NCI-H2081 (cell line): ENCODE measurements at regions not wholly inside any gene's neighbourhood (a gene's known extent, or its start where the extent isn't known, plus 50 kb on each side); places are given as distances from the start of the nearest gene placed in this dataset.
A peak's percentile ranks its signal among the peaks of the same experiment; 100 is the strongest.

Experiments
- DNase-seq, 2 experiments: peaks; one replicate each; lab custom pipeline; 2025; lab: John Stamatoyannopoulos, UW

DNA sequence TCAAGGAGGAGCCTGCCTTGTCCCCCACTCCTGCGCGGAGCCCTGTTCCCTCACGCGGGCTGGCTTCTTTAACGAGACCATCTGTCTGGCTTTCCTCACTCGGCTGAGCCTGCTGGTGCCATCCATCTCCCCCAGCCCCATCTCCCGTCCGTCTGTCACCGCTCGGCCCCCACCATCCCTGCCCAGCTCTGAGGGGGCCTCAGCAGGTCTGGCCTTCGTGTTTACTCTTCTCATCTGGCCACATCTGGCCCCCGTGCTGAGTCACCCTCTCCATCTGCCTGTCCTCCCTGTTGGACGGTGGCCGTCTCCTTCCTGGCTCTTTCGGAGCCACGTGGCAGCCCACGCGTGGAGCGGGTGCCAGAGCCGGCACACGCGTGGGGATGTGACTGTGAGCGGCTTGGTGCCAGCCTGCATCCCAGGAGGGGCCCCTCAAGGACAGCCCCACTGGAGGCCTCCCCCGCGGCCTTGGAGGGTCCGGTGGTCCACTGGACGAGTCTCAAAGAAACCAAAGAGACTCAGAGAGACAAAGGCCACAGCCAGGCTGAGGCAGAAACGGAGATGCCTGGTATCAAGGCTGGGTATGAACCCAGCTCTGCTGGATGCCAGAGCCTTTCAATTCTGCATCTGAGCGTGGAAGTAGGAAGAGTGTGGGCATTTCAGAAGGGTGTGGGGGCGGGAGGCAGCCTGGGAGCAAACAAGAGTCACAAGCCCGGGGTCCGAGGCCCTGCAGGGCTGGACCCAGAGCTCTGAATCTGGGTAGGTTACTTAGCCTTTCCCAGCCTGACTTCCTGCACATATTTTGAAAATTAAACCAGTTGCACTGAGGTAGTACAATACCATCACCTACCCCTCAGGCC, 76.7 kb upstream of the UNC5A start:
- no peak for DNase-seq

- DNase-seq: no peak
Measured at GRCh38 chr5:176734756-176735342, 75.5 kb upstream of the UNC5A start.

DNA sequence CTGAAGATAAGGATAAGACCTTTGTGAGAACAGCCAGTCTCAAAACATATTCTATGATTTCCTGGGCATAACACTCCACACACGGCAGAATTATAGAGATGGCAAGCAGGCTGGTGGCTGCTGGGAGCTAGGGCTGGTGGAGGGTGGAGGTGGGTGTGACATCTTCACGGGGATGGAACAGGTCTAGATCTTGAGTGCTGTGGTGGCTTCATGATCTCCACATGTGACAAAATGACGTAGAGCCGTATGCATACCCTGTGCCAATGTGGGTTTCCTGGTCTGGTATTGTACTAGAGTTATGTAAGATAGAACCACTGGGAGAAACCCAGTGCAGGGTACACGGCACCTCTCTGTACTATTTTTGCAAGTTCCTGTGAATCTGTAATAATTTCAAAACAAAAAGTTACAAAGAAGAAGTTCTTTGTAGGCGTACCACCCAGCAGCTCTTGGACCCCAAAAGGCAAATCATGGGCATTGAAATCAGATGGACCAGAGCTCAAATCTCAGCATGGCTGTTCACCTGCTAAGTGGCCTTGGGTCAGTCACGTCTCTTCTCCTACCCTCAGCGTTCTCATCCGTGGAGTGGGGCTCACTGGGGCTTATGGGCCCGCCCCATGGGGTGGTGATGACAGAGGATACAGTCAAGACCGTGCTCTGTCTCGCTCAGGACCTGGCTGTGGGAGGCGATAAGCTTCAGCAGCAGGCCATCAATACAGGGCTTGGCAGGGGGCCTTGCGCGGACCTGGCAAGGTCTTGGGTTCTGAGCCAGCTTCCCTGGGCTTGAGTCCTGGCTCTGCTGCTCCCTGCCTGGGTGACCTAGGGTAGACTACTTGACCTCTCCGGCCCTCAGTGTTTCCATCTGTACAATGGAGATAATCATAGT, 74.7 kb upstream of the UNC5A start:
- no peak for DNase-seq

- peak in 1 of 2 experiments; percentile 13 for DNase-seq
Measured at GRCh38 chr5:176736301-176736930, 73.9 kb upstream of the UNC5A start.

GRCh38 chr5:176736931-176737745, 73.2 kb upstream of the UNC5A start:
- no peak for DNase-seq

DNA sequence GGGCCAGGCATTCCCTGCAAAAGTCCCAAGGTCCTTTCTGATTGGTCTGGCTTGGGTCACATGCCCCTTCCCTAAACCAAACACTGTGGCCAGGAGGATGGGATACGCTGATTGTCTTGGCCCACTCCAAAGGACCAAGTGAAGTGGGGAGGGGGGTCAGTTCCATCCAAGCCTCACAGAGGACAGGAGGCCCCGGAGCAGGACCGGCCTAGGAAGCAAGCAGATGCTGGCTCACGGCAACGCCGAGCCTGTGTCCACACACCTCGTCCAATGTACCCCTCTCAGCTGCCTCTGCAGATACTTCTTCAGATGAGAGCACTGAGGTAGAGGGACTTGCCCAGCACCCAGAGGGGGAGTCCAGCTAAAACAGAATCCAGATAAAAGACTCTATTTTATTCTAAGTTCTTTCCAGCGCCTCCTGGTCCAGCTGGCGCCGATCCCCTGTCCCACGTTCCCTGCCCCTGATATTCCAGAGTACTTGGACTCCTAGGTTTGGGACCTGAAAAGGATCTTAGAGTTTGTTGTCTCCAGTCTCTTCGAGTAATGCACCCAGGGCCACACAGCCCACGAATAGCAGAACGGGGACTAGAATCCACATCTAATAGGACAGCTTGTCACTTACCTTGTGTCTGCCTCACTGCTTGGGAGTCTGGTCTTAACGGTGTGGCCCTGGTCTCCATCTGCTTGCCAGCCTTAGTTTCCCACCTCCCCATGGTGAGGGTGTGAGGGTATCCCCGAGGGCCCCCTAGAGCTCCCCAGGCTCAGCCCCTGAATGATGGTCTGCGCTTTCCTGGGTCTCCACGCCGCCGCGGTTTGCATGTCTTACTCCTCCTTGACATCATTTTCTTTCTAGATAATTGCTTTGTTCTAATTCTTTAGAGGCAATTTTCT, 72.4 kb upstream of the UNC5A start:
- no peak for DNase-seq

DNA sequence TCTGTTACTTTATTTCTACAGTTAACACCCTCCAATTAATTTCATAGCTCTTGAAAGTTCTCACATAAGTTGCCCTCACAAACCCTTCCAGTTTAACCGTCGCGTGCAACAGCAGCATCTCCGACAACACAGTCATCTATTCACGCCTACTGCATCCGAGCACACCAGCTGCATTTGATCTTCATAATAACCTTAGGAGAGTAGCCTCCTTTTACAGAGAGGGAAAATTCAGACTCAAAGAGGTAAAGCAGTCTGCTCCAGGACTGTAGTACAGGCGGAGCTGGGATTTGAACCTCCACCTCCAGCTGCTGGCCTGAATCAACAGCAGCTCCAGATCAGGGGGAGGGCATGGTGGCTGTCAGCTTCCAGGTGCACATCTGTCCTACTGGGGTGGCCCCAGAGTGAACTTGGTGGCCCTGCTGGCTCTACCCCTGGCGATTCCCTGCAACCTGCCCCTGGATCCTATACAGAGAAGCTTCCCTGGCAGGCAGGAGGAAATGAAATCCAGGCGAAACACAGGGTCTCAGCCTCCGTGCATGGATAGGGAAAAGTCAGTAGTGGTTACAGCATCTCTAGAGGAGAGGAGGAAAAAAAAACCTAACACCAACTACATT, 71.6 kb upstream of the UNC5A start:
- DNase-seq: peak in 1 of 2 experiments; percentile 50

DNA sequence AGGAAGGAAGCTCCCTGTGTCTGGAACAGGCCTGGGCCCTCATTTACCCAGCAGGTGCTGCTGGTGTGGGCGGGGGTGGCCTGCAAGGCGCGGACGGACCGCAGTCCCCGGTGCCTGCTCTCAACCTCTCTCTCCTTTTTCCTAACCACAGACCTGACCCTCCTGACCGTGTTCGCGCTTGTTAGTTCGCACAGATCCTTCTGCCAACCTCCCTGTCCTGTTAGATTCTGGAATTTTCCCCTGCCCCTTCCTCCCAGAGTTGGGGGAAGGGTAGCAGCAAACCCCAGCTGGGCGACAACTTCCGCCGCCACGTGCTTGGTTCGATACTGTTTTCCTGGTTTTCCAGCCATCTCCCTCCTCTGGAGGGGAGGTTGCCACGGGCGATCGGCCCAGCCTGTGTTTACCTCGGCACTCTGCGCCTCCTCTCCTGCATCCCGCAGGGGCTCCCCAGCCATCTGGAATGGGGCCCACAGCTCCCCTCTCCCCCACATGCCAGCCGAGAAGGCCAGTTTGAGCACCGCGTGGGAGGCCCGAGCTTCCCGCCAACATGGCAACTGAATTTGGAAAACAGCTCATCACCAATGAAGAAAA, 70.8 kb upstream of the UNC5A start:
- DNase-seq: peak; percentile 82 to 92

DNA sequence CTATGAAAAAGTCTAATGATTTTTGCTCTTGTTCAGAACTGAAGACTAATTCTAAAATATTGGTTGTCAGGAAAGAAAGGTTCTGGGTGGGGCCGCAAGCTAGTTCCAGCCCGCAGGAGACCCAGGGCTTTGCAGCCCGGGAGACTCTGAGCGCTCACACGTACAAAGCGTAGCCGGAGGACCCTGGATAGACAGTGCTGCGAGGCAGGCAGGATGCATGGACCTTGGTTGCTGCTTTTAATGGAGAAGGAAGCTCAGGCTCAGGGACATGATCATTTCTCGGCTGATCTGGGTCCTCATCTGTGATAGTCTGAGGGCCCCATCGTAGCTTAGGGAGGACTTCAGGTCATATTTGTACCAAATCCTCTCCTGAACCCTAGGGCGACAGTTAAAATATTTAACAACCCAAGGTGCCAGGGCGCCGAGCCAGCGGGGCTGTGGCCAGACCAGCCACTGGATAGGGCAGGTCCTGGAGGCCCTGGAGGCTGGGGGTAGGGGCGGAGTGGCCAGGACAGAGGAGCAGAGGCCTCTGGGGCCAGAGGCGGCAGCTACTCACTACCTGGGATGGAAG, 70.1 kb upstream of the UNC5A start:
- peak in 1 of 2 experiments; percentile 34 for DNase-seq

DNA sequence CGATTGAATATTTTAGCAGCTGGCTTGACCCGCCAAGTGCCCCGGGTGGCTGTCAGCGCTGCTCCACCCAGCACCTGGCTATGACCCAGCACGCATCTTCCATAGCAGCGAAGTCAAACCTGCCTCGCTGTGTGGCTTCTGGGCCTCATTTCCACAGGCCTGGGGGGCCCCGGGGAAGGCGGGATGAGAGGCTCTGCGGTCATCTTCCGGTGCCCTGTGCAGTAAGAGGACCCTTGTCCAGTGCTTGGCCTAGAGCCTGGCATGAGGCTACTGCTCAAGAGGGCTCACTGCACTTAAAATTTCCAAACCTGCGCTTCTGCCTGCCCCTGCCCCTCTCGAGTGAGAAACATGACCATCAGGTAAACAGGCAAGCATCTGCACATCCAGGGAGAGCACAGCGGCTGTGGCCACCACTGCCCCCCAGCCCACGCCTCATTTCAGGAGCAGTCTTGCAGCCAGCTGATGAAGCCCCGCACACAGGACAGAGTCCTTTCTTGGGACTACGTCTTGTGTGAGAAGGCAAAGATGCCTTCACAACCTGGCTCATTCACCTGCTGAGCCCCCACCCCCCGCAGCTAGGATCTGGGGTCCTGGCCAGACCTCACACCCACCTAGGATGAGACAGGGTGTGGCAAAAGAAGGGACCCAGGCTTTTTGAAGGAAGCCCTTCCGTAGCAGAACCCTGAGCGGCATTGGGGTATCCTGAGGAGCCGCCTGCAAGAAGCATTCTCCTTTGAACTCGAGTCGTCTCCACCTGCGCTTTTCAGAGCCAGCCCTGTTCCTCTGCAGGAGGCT, 69.5 kb upstream of the UNC5A start:
- DNase-seq: peak in 1 of 2 experiments; percentile 53

GRCh38 chr5:176741561-176742211, 68.7 kb upstream of the UNC5A start:
- no peak for DNase-seq

GRCh38 chr5:176742246-176743105, 67.9 kb upstream of the UNC5A start:
- DNase-seq: no peak

GRCh38 chr5:176743136-176743861, 67.1 kb upstream of the UNC5A start:
- DNase-seq: peak; percentile 53 to 79

GRCh38 chr5:176743868-176744583, 66.3 kb upstream of the UNC5A start:
- DNase-seq: peak in 1 of 2 experiments; percentile 38

- DNase-seq: peak; percentile 25 to 55
Measured at GRCh38 chr5:176744584-176744965, 65.8 kb upstream of the UNC5A start.
